Neural cell (in vitro differentiated cells): ENCODE measurements at regions not wholly inside any gene's neighbourhood (a gene's known extent, or its start where the extent isn't known, plus 50 kb on each side); places are given as distances from the start of the nearest gene placed in this dataset.
A peak's percentile ranks its signal among the peaks of the same experiment; 100 is the strongest.

Experiments used
- H2AFZ ChIP-seq: fragments of 200-600, 300-800 bp; sonication (generic), shearing (Covaris generic); 2 replicates; pipeline ENCODE4 v1.6.0; 2014; ENCODE audit warnings: low read depth, mild to moderate bottlenecking, antibody characterized with exemption, low read length, moderate library complexity
- H3F3A ChIP-seq: fragments of 200-600 bp; shearing (Covaris generic); 2 replicates; pipeline ENCODE4 v1.6.1; 2016; ENCODE audit warnings: mild to moderate bottlenecking, moderate library complexity, mixed read lengths, antibody characterized with exemption, low read length; ENCODE audit not compliant: insufficient read depth, poor library complexity, severe bottlenecking
- H3K27ac ChIP-seq: fragments of 200-600, 300-800 bp; sonication (generic), shearing (Covaris generic); 2 replicates; pipeline ENCODE4 v1.5.1; 2014; ENCODE audit warnings: mild to moderate bottlenecking, low read length, moderate library complexity
- H3K27me3 ChIP-seq: fragments of 300-800, 200-600 bp; sonication (generic), shearing (Covaris generic); 2 replicates; pipeline ENCODE4 v1.6.0; 2014; ENCODE audit warnings: mild to moderate bottlenecking, low read depth, low read length, moderate library complexity; ENCODE audit not compliant: insufficient read depth
- H3K36me3 ChIP-seq: fragments of 300-800, 200-600 bp; sonication (generic), shearing (Covaris generic); 2 replicates; pipeline ENCODE4 v1.5.1; 2014; ENCODE audit warnings: mild to moderate bottlenecking, antibody characterized with exemption, low read length, moderate library complexity; ENCODE audit not compliant: insufficient read depth
- H3K4me2 ChIP-seq: fragments of 300-800, 200-600 bp; sonication (generic), shearing (Covaris generic); 2 replicates; pipeline ENCODE4 v1.6.0; 2014; ENCODE audit warnings: mild to moderate bottlenecking, low read length
- H3K4me3 ChIP-seq: fragments of 300-800, 200-600 bp; sonication (generic), shearing (Covaris generic); 2 replicates; pipeline ENCODE4 v1.5.1; 2014; ENCODE audit warnings: mild to moderate bottlenecking, low read length, moderate library complexity
- H3K79me2 ChIP-seq: fragments of 200-600 bp; shearing (Covaris generic); replicated peaks from 2 replicates; pipeline ENCODE4 v1.6.0; 2014; ENCODE audit warnings: mild to moderate bottlenecking, low read length, moderate library complexity; ENCODE audit not compliant: insufficient read depth
- H3K9ac ChIP-seq: fragments of 300-800, 200-600 bp; sonication (generic), shearing (Covaris generic); 2 replicates; pipeline ENCODE4 v1.6.1; 2016; ENCODE audit warnings: mild to moderate bottlenecking, low read length, mixed read lengths
- H3K9me2 ChIP-seq: fragments of 200-600 bp; shearing (Covaris generic); 2 replicates; pipeline ENCODE4 v1.6.1; 2016; ENCODE audit warnings: mild to moderate bottlenecking, low read length, mixed read lengths; ENCODE audit not compliant: insufficient read depth
- H3K9me3 ChIP-seq: fragments of 200-600, 300-800 bp; sonication (generic), shearing (Covaris generic); 2 replicates; pipeline ENCODE4 v1.6.1; 2016; ENCODE audit warnings: mild to moderate bottlenecking, mixed run types, low read length, moderate library complexity, mixed read lengths
- H4K20me1 ChIP-seq: fragments of 200-600 bp; shearing (Covaris generic); 2 replicates; pipeline ENCODE4 v1.6.1; 2016; ENCODE audit warnings: mild to moderate bottlenecking, mixed run types; ENCODE audit not compliant: insufficient read depth
- EP300 ChIP-seq: fragments of 450-650 bp; conservative IDR thresholded peaks from 2 replicates; pipeline ENCODE4 v1.6.1; 2014; ENCODE audit warnings: antibody characterized with exemption, mild to moderate bottlenecking, moderate library complexity; ENCODE audit not compliant: poor library complexity, severe bottlenecking
- EZH2 ChIP-seq: fragments of 200-600, 300-800 bp; shearing (Covaris generic), sonication (generic); IDR thresholded peaks from 2 replicates; pipeline ENCODE4 v1.6.1; 2014; ENCODE audit warnings: antibody characterized with exemption, low read length, borderline replicate concordance, mild to moderate bottlenecking; ENCODE audit not compliant: insufficient read depth, poor library complexity, severe bottlenecking
- MXI1 ChIP-seq: fragments of 450-650 bp; conservative IDR thresholded peaks from 2 replicates; pipeline ENCODE4 v1.6.1; 2014; ENCODE audit warnings: antibody characterized with exemption, mild to moderate bottlenecking; ENCODE audit not compliant: poor library complexity, severe bottlenecking
- POLR2AphosphoS5 ChIP-seq: IDR thresholded peaks from 2 replicates; pipeline ENCODE4 v1.6.1; 2012
- RAD21 ChIP-seq: fragments of 450-650 bp; conservative IDR thresholded peaks from 2 replicates; pipeline ENCODE4 v1.6.1; 2014; ENCODE audit warnings: antibody characterized with exemption, mild to moderate bottlenecking, moderate library complexity
- REST ChIP-seq: IDR thresholded peaks from 2 replicates; pipeline ENCODE4 v1.6.1; 2012; ENCODE audit warnings: borderline replicate concordance
- SMC3 ChIP-seq: fragments of 450-650 bp; conservative IDR thresholded peaks from 2 replicates; pipeline ENCODE4 v1.6.1; 2014; ENCODE audit warnings: antibody characterized with exemption, mild to moderate bottlenecking, moderate library complexity; ENCODE audit not compliant: poor library complexity
- TAF1 ChIP-seq: IDR thresholded peaks from 2 replicates; pipeline ENCODE4 v1.6.1; 2012; ENCODE audit warnings: low read depth
- TF ChIP-seq, protein P1 (sequence below): fragments of 450-650 bp; IDR thresholded peaks from 2 replicates; pipeline ENCODE4 v1.5.1; 2014; ENCODE audit warnings: antibody characterized with exemption, mild to moderate bottlenecking, moderate library complexity; ENCODE audit not compliant: poor library complexity, severe bottlenecking

DNA sequence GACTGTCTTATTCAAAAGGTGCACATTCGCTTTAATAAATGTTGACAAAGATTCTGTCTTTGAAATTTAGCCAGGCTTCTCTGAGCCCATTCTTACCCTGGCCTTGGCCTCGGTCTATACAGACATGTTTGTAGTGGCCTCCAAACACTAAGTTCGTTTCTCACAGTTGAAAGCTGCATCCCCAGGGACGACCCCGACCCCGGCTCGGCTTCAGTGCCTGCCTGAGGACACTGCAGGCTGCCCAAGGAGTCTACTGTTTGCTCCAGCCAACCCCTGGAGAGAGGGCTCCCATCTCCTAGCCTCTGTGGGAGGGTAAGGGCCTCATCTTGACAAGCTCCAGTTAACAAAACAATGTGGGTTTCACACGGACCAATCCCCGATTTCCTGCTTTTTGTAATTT lies 390.6 kb upstream of the ZFP42 start:
- TF ChIP-seq, protein P1, sequence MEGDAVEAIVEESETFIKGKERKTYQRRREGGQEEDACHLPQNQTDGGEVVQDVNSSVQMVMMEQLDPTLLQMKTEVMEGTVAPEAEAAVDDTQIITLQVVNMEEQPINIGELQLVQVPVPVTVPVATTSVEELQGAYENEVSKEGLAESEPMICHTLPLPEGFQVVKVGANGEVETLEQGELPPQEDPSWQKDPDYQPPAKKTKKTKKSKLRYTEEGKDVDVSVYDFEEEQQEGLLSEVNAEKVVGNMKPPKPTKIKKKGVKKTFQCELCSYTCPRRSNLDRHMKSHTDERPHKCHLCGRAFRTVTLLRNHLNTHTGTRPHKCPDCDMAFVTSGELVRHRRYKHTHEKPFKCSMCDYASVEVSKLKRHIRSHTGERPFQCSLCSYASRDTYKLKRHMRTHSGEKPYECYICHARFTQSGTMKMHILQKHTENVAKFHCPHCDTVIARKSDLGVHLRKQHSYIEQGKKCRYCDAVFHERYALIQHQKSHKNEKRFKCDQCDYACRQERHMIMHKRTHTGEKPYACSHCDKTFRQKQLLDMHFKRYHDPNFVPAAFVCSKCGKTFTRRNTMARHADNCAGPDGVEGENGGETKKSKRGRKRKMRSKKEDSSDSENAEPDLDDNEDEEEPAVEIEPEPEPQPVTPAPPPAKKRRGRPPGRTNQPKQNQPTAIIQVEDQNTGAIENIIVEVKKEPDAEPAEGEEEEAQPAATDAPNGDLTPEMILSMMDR: no peak
- TF ChIP-seq SMC3: no peak
- no peak overlapping the region for H3K9ac ChIP-seq
- no peak overlapping the region for H3K27ac ChIP-seq
- no peaks in the 10 kb centered on the region for H3F3A ChIP-seq
- no peaks in the 10 kb centered on the region for H4K20me1 ChIP-seq
- no peaks in the 10 kb centered on the region for H3K9me2 ChIP-seq
- H3K79me2 ChIP-seq: no peaks in the 10 kb centered on the region
- H3K36me3 ChIP-seq: no peaks in the 10 kb centered on the region
- no peaks in the 10 kb centered on the region for H3K9me3 ChIP-seq
- no peaks in the 10 kb centered on the region for H3K27me3 ChIP-seq
- H2AFZ ChIP-seq: no peak overlapping the region
- no peak overlapping the region for H3K4me3 ChIP-seq
- no peak overlapping the region for H3K4me2 ChIP-seq

DNA sequence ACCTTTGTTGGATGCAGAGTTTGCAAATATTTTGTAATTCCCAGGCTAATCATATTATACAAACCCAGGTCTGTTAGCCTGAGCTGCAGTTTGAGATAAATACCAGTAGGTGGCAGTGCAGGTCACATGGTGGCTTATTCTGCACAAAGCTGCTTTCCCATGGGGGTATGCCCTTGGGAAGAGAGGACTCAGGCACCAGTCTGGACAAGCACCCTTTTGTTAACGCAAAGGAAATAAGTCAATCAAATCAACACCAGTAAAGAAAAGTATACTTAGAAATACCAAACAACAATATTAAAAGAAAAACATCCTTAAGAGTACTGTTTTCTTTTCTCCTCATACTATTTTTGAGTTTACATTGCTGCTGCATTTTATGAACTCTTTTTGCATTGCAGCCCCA lies 389.0 kb upstream of the ZFP42 start:
- Histone ChIP-seq H3K27me3 (no peaks in the 10 kb centered on the region), H3K9me3 (no peaks in the 10 kb centered on the region), H3F3A (no peaks in the 10 kb centered on the region), H3K4me2 (no peak overlapping the region), H2AFZ (no peak overlapping the region), H3K4me3 (no peak overlapping the region), H4K20me1 (no peaks in the 10 kb centered on the region), H3K9me2 (no peaks in the 10 kb centered on the region), H3K36me3 (no peaks in the 10 kb centered on the region), H3K79me2 (no peaks in the 10 kb centered on the region), H3K27ac (no peak overlapping the region), H3K9ac (no peak overlapping the region)
- no peak for TF ChIP-seq EZH2
- peak; percentile 68 for TF ChIP-seq SMC3
- peak; percentile 71 for TF ChIP-seq RAD21
- no peak for TF ChIP-seq MXI1
- TF ChIP-seq, protein P1: peak; percentile 69

GRCh38 chr4:187608001-187608421 lies 387.6 kb upstream of the ZFP42 start:
- H3K27me3 ChIP-seq: no peaks in the 10 kb centered on the region
- H3K36me3 ChIP-seq: no peaks in the 10 kb centered on the region
- no peaks in the 10 kb centered on the region for H4K20me1 ChIP-seq
- H3K4me3 ChIP-seq: no peak overlapping the region
- H2AFZ ChIP-seq: no peak overlapping the region
- no peak overlapping the region for H3K27ac ChIP-seq
- TF ChIP-seq MXI1 (no peak), EP300 (no peak), REST (no peak), POLR2AphosphoS5 (no peak), RAD21 (no peak), SMC3 (no peak), TAF1 (no peak), EZH2 (no peak)
- TF ChIP-seq, protein P1: no peak
- H3K9ac ChIP-seq: no peak overlapping the region
- H3K4me2 ChIP-seq: no peak overlapping the region
- no peaks in the 10 kb centered on the region for H3K9me2 ChIP-seq
- H3K9me3 ChIP-seq: no peaks in the 10 kb centered on the region
- no peaks in the 10 kb centered on the region for H3K79me2 ChIP-seq
- H3F3A ChIP-seq: no peaks in the 10 kb centered on the region
